ENCODE measurements at regions not wholly inside any gene's neighbourhood (a gene's known extent, or its start where the extent isn't known, plus 50 kb on each side); places are given as distances from the start of the nearest gene placed in this dataset.

GRCh38 chr3:43224405-43225073, 61.8 kb upstream of the SNRK start:
- in situ Hi-C loops (cut with MboI; ENCODE audit: low sequenced_read_pairs in 4 of 4): no loop called here
- DNase-seq (no peak), ATAC-seq (no peak)
- no peak overlapping the region for H3K27ac ChIP-seq
- intact Hi-C loops (cut with DNase I; ENCODE audit: low total_unique reads): loop anchor here (5.0 kb wide), 1 partner anchor 278 kb away; no protein-coding TSS in a partner anchor
- no peaks in the 10 kb centered on the region for H3K36me3 ChIP-seq
- H3K4me1 ChIP-seq: no peaks in the 10 kb centered on the region
- no peaks in the 10 kb centered on the region for H3K27me3 ChIP-seq
- H3K4me3 ChIP-seq: no peak overlapping the region
- TF ChIP-seq, protein P1, sequence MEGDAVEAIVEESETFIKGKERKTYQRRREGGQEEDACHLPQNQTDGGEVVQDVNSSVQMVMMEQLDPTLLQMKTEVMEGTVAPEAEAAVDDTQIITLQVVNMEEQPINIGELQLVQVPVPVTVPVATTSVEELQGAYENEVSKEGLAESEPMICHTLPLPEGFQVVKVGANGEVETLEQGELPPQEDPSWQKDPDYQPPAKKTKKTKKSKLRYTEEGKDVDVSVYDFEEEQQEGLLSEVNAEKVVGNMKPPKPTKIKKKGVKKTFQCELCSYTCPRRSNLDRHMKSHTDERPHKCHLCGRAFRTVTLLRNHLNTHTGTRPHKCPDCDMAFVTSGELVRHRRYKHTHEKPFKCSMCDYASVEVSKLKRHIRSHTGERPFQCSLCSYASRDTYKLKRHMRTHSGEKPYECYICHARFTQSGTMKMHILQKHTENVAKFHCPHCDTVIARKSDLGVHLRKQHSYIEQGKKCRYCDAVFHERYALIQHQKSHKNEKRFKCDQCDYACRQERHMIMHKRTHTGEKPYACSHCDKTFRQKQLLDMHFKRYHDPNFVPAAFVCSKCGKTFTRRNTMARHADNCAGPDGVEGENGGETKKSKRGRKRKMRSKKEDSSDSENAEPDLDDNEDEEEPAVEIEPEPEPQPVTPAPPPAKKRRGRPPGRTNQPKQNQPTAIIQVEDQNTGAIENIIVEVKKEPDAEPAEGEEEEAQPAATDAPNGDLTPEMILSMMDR (IDR thresholded peaks at IDR 0.05 in 4 of 5, conservative IDR thresholded peaks at IDR 0.05 in 1 of 5): no peak
- TF ChIP-seq POLR2A (IDR thresholded peaks at IDR 0.05): no peak
- no peaks in the 10 kb centered on the region for H3K9me3 ChIP-seq

DNA sequence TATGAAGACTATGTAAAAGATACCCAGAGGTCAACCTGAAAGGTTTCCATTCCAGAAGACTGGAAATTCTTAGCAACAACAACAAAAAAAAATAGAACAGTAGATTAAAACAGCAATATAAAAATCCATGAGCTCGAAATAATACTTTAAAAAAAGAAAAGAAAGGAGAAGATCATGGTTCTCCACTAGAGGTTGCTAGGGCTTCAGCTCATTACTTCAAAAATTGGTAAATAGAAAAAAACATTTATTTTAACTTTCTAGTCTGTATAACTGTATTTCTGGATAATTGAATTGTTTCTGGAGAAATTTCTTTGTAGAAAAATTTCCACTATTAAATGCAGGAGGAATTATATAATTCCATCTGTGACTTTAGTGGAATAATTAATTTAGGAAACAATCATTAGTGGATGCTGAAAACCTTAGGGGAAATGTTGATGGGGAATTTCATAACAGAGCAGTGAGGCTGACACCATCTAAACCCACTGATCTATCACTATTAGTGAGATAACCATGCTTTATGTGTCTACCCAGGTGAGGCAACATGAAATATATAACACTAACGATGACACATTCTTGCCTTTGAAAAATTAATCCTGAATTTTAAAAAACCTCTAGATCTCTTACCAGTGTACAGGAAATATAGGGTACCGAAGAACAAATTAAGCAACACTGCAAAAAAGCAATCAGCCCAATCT, 62.5 kb upstream of the SNRK start:
- DNase-seq (no peak), ATAC-seq (no peak)
- Histone ChIP-seq H3K36me3 (no peaks in the 10 kb centered on the region), H3K4me1 (no peaks in the 10 kb centered on the region), H3K9me3 (no peaks in the 10 kb centered on the region), H3K27me3 (no peaks in the 10 kb centered on the region), H3K27ac (no peak overlapping the region), H3K4me3 (no peak overlapping the region)
- TF ChIP-seq, protein P1 (IDR thresholded peaks at IDR 0.05 in 4 of 5, conservative IDR thresholded peaks at IDR 0.05 in 1 of 5): peak in 2 of 5 experiments; percentile 31 to 43
- TF ChIP-seq POLR2A (IDR thresholded peaks at IDR 0.05): no peak
- intact Hi-C loops (cut with DNase I; ENCODE audit: low total_unique reads): loop anchor here (5.0 kb wide), 1 partner anchor 278 kb away; no protein-coding TSS in a partner anchor
- in situ Hi-C loops (cut with MboI; ENCODE audit: low sequenced_read_pairs in 4 of 4): no loop called here

GRCh38 chr3:43222590-43222989, 63.8 kb upstream of the SNRK start:
- no peak for TF ChIP-seq POLR2A (IDR thresholded peaks at IDR 0.05)
- TF ChIP-seq, protein P1 (IDR thresholded peaks at IDR 0.05 in 4 of 5, conservative IDR thresholded peaks at IDR 0.05 in 1 of 5): no peak
- DNase-seq (no peak), ATAC-seq (no peak)
- H3K4me1 ChIP-seq: no peaks in the 10 kb centered on the region
- no peaks in the 10 kb centered on the region for H3K36me3 ChIP-seq
- in situ Hi-C loops (cut with MboI; ENCODE audit: low sequenced_read_pairs in 4 of 4) (no loop called here), intact Hi-C loops (cut with DNase I; ENCODE audit: low total_unique reads) (loop anchor here (5.0 kb wide), 1 partner anchor 280 kb away; no protein-coding TSS in a partner anchor)
- H3K9me3 ChIP-seq: no peaks in the 10 kb centered on the region
- no peak overlapping the region for H3K27ac ChIP-seq
- H3K4me3 ChIP-seq: no peak overlapping the region
- H3K27me3 ChIP-seq: no peaks in the 10 kb centered on the region

DNA sequence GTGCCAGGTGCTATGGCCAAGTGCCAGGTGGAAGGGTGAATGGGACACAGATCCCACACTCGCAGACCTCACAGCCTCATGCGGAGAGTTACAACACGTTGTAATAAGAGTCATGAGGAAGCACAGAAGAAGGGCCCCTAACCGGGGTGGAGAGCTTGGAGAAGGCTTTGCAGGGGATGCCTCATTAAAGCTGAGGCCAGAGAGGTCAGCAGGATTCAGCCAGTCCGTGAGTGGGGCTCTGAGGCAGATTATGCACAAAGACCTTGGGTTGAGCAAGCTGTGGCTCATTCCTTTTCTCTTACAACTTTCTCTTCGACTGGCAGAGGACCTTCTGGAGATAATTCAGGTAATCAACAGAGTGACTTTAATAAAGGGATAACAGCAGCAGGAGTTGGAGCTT, 65.3 kb upstream of the SNRK start:
- Histone ChIP-seq H3K9me3 (no peaks in the 10 kb centered on the region), H3K4me1 (no peaks in the 10 kb centered on the region), H3K4me3 (no peak overlapping the region), H3K27me3 (no peaks in the 10 kb centered on the region), H3K27ac (no peak overlapping the region), H3K36me3 (no peaks in the 10 kb centered on the region)
- TF ChIP-seq, protein P1 (IDR thresholded peaks at IDR 0.05 in 4 of 5, conservative IDR thresholded peaks at IDR 0.05 in 1 of 5): no peak
- TF ChIP-seq POLR2A (IDR thresholded peaks at IDR 0.05): no peak
- DNase-seq (no peak), ATAC-seq (no peak)
- intact Hi-C loops (cut with DNase I; ENCODE audit: low total_unique reads) (loop anchor here (5.0 kb wide), 1 partner anchor 281 kb away; no protein-coding TSS in a partner anchor), in situ Hi-C loops (cut with MboI; ENCODE audit: low sequenced_read_pairs in 4 of 4) (no loop called here)

Data from gastrocnemius medialis (tissue), 4 donors.